Neuronal stem cell (in vitro differentiated cells): ENCODE measurements at regions not wholly inside any gene's neighbourhood (a gene's known extent, or its start where the extent isn't known, plus 50 kb on each side); places are given as distances from the start of the nearest gene placed in this dataset.

Experiments used
- DNase-seq: peaks from one replicate; pipeline ENCODE4 v3.0.0-alpha.2; 2013; ENCODE audit warnings: low spot score
- H2AFZ ChIP-seq: one replicate; pipeline ENCODE4 v1.6.1; 2013; ENCODE audit warnings: mild to moderate bottlenecking, low read length, inconsistent platforms
- H2AK5ac ChIP-seq: 2 replicates; pipeline ENCODE4 v1.6.1; 2013; ENCODE audit warnings: low read depth, mild to moderate bottlenecking, inconsistent platforms, low read length, moderate library complexity, mixed read lengths
- H2BK120ac ChIP-seq: 2 replicates; pipeline ENCODE4 v1.6.1; 2013; ENCODE audit warnings: low read depth, mild to moderate bottlenecking, inconsistent platforms, low read length, moderate library complexity, mixed read lengths
- H2BK12ac ChIP-seq: one replicate; pipeline ENCODE4 v1.6.1; 2013; ENCODE audit warnings: low read length, inconsistent platforms
- H2BK15ac ChIP-seq: 2 replicates; pipeline ENCODE4 v1.6.1; 2013; ENCODE audit warnings: mild to moderate bottlenecking, low read length, inconsistent platforms, mixed read lengths
- H2BK5ac ChIP-seq: one replicate; pipeline ENCODE4 v1.6.1; 2013; ENCODE audit warnings: inconsistent platforms, mild to moderate bottlenecking, low read length, moderate library complexity
- H3K14ac ChIP-seq: one replicate; pipeline ENCODE4 v1.6.1; 2013; ENCODE audit warnings: low read length, inconsistent platforms
- H3K18ac ChIP-seq: 2 replicates; pipeline ENCODE4 v1.6.1; 2013; ENCODE audit warnings: low read length, inconsistent platforms
- H3K23ac ChIP-seq: 2 replicates; pipeline ENCODE4 v1.6.1; 2013; ENCODE audit warnings: low read depth, mild to moderate bottlenecking, mixed read lengths, low read length, inconsistent platforms; ENCODE audit not compliant: poor library complexity
- H3K27ac ChIP-seq: replicated peaks from 3 replicates; pipeline ENCODE4 v1.5.1; 2013; ENCODE audit warnings: low read length, inconsistent platforms
- H3K27me3 ChIP-seq, 3 experiments: 2 replicates each; pipeline ENCODE4 v1.6.1; 2013; ENCODE audit warnings: low read length in 3 of 3, mild to moderate bottlenecking in 2 of 3, inconsistent platforms in 1 of 3, low read depth in 1 of 3, mixed read lengths in 1 of 3, moderate library complexity in 1 of 3; ENCODE audit not compliant: control insufficient read depth in 3 of 3, insufficient read depth in 3 of 3
- H3K36me3 ChIP-seq, 2 donors: replicated peaks in 1 of 2; 2 replicates each; pipeline ENCODE4 v1.6.1; 2013; ENCODE audit warnings: low read length in 2 of 2; ENCODE audit not compliant: control insufficient read depth in 2 of 2, insufficient read depth in 2 of 2
- H3K4ac ChIP-seq: 2 replicates; pipeline ENCODE4 v1.6.1; 2013; ENCODE audit warnings: inconsistent platforms, mild to moderate bottlenecking, low read length, moderate library complexity
- H3K4me1 ChIP-seq, 2 donors: 1 replicate in 1 of 2; 2 replicates in 1 of 2; pipeline ENCODE4 v1.6.1; 2013; ENCODE audit warnings: low read length in 2 of 2, low read depth in 1 of 2; ENCODE audit not compliant: control insufficient read depth in 2 of 2, insufficient read depth in 1 of 2
- H3K4me2 ChIP-seq: one replicate; pipeline ENCODE4 v1.6.1; 2013; ENCODE audit warnings: mild to moderate bottlenecking, low read length, inconsistent platforms; ENCODE audit not compliant: insufficient read depth, poor library complexity, severe bottlenecking
- H3K4me3 ChIP-seq, 2 donors: 2 replicates each; pipeline ENCODE4 v1.5.1; 2013; ENCODE audit warnings: low read length in 2 of 2, mild to moderate bottlenecking in 2 of 2, inconsistent platforms in 1 of 2, moderate library complexity in 1 of 2
- H3K79me1 ChIP-seq: one replicate; pipeline ENCODE4 v1.6.1; 2013; ENCODE audit warnings: low read depth, mild to moderate bottlenecking, inconsistent platforms, low read length, moderate library complexity
- H3K9ac ChIP-seq: one replicate; pipeline ENCODE4 v1.6.1; 2013; ENCODE audit warnings: mild to moderate bottlenecking, low read depth, low read length, inconsistent platforms; ENCODE audit not compliant: poor library complexity
- H3K9me3 ChIP-seq, 2 donors: replicated peaks in 1 of 2; 2 replicates each; pipeline versions ENCODE3 to v1.6.1; 2013; ENCODE audit warnings: low read length in 2 of 2, mild to moderate bottlenecking in 2 of 2, inconsistent platforms in 1 of 2, low read depth in 1 of 2, mixed read lengths in 1 of 2, moderate library complexity in 1 of 2; ENCODE audit not compliant: control insufficient read depth in 2 of 2, insufficient read depth in 1 of 2
- H4K8ac ChIP-seq: one replicate; pipeline ENCODE4 v1.6.1; 2013; ENCODE audit warnings: low read depth, mild to moderate bottlenecking, inconsistent platforms, low read length, moderate library complexity
- H4K91ac ChIP-seq: one replicate; pipeline ENCODE4 v1.6.1; 2013; ENCODE audit warnings: low read length, low read depth, mild to moderate bottlenecking, inconsistent platforms; ENCODE audit not compliant: poor library complexity
- WGBS, 2 donors: extraction: QIAGEN DNeasy Blood & Tissue Kit; methylation state at CpG; one replicate each; pipeline ENCODE4 v1.1.7; 2013; ENCODE audit warnings: missing lambda C conversion rate in 2 of 2, mixed read lengths in 1 of 2; ENCODE audit not compliant: insufficient read length in 2 of 2, insufficient replicate concordance in 1 of 2; ENCODE audit errors: extremely low coverage in 2 of 2; 5-methylcytosine and 5-hydroxymethylcytosine counted together

DNA sequence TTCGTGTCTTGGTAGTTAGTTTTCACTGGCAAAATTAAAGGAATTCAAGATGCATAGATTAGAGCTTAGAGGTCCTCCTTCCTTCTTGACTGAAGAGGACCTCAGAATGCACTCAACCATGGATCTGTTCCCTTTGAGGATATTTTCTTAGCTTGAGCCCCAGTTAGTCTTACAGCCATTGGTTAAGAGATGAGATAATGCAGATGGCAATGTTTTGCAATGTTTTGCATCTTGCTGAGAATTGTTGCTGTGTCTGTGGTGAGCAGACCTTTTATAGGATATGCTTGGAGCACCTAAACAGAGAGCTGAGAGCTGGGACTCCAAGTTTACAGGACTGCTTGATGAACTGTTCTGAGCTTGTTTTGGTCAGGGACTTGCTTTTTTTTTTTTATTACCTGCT, 107.5 kb downstream of the TMEM170B start:
- WGBS, 2 donors, result no CpG with 5 or more reads among the region's 1 CpG
- H3K4me2 ChIP-seq, result no peak overlapping the region
- H3K14ac ChIP-seq, result no peak overlapping the region
- no peak overlapping the region for H3K18ac ChIP-seq
- no peak overlapping the region for H4K8ac ChIP-seq
- H2AK5ac ChIP-seq, result no peak overlapping the region
- no peaks in the 10 kb centered on the region for H3K79me1 ChIP-seq
- no peak overlapping the region for H2BK5ac ChIP-seq
- no peak overlapping the region for H3K4me3 ChIP-seq
- H3K9me3 ChIP-seq, result peaks cover 0 to 11% of the 10 kb centered on the region in 2 donors
- DNase-seq, result no peak
- H3K36me3 ChIP-seq, result no peaks in the 10 kb centered on the region
- H2BK15ac ChIP-seq, result no peak overlapping the region
- H3K27me3 ChIP-seq, result peaks cover 0 to 5% (median 0%) of the 10 kb centered on the region in 3 experiments
- no peak overlapping the region for H3K4ac ChIP-seq
- no peak overlapping the region for H2BK12ac ChIP-seq
- no peak overlapping the region for H2AFZ ChIP-seq
- H3K4me1 ChIP-seq, result peaks cover 4% of the 10 kb centered on the region in 2 donors
- no peak overlapping the region for H3K9ac ChIP-seq
- H2BK120ac ChIP-seq, result no peak overlapping the region
- no peak overlapping the region for H3K23ac ChIP-seq
- H3K27ac ChIP-seq, result no peak overlapping the region
- H4K91ac ChIP-seq, result no peak overlapping the region

DNA sequence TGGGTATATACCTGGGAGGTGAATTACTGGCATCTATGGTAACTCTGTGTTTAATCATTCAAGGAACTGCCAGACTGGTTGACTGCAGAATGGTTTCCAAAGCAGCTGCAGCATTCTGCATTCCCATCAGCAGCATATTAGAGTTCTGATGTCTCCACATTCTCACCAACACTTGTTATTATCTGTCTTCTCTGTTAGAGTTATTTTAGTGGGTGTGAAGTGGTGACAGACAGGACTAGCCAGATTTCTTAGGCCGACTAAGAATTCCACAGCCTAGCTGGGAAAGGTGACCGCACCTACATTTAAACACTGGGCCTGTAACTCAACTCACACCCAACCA, 110.9 kb downstream of the TMEM170B start:
- no peak overlapping the region for H3K4me3 ChIP-seq
- H2AFZ ChIP-seq, result no peak overlapping the region
- no CpG with 5 or more reads among the region's 2 CpGs for WGBS, 2 donors
- H4K8ac ChIP-seq, result no peak overlapping the region
- DNase-seq, result no peak
- no peak overlapping the region for H3K4me2 ChIP-seq
- H3K4me1 ChIP-seq, result peaks cover 18 to 24% of the 10 kb centered on the region in 2 donors
- no peak overlapping the region for H2BK5ac ChIP-seq
- H3K9ac ChIP-seq, result no peak overlapping the region
- H3K36me3 ChIP-seq, result no peaks in the 10 kb centered on the region
- no peaks in the 10 kb centered on the region for H3K79me1 ChIP-seq
- no peak overlapping the region for H3K27ac ChIP-seq
- no peak overlapping the region for H3K23ac ChIP-seq
- H3K27me3 ChIP-seq, result no peaks in the 10 kb centered on the region
- no peak overlapping the region for H3K18ac ChIP-seq
- no peak overlapping the region for H2BK15ac ChIP-seq
- H3K14ac ChIP-seq, result no peak overlapping the region
- H4K91ac ChIP-seq, result no peak overlapping the region
- no peak overlapping the region for H3K4ac ChIP-seq
- no peak overlapping the region for H2AK5ac ChIP-seq
- H2BK120ac ChIP-seq, result no peak overlapping the region
- peaks cover 0 to 11% of the 10 kb centered on the region in 2 donors for H3K9me3 ChIP-seq
- H2BK12ac ChIP-seq, result no peak overlapping the region

DNA sequence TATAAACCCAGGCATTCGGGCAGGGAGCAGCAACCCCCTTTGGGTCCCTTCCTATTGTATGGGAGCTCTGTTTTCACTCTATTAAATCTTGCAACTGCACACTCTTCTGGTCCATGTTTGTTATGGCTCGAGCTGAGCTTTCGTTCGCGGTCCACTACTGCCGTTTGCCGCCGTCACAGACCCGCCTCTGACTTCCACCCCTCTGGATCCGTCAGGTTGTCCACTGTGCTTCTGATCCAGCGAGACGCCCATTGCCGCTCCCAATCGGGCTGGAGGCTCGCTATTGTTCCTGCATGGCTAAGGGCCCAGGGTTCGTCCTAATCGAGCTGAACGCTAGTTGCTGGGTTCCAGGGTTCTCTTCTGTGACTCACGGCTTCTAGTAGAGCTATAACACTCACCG, 111.3 kb downstream of the TMEM170B start:
- no peak for DNase-seq
- WGBS, 2 donors, result no CpG with 5 or more reads among the region's 20 CpGs

DNA sequence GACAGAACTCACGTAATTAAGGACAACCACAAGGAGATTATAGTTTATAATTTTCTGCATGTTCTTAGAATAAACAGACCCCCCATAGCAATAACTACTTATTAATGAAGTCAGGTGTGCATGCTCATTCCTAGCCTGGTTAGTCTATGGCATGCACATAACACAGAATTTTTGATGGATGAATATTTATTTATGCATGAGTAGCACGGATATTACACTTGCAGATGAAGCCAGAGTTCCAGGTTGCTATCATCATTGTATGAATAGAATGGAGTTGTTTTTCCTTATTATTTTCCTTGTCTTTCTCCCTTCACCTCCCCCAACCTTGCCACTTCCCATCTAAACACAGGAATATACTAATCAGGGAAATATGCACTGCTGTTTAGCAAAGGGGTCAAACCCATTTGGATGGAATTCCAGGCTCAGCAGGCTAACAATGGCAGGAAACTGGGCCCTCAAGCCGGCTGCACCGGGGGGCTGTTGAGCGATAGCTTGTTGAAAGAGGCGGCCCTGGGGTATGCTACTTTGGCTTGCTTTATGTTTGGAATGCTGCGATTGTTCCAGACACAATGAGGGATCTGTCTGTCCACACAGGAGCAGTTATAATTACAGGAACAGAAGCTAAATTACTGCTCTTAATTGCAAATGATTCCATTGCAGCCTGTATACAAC, 112.6 kb downstream of the TMEM170B start:
- no peak overlapping the region for H2BK5ac ChIP-seq
- H3K4me3 ChIP-seq, result no peak overlapping the region

More for the DNA sequence above, 111.3 kb downstream of the TMEM170B start:
- Histone ChIP-seq H2BK15ac (peak overlapping the region; percentile 22), H3K36me3 (no peaks in the 10 kb centered on the region), H3K4ac (no peak overlapping the region), H4K8ac (no peak overlapping the region), H2BK12ac (peak overlapping the region; percentile 82), H3K9me3 (peaks cover 0 to 11% of the 10 kb centered on the region in 2 donors), H3K79me1 (no peaks in the 10 kb centered on the region), H3K27me3 (no peaks in the 10 kb centered on the region), H2BK5ac (no peak overlapping the region), H3K18ac (peak overlapping the region; percentile 81), H3K23ac (no peak overlapping the region), H4K91ac (no peak overlapping the region), H2AK5ac (peak overlapping the region; percentile 44), H3K4me3 (no peak overlapping the region), H3K27ac (no peak overlapping the region), H3K14ac (no peak overlapping the region), H2BK120ac (no peak overlapping the region), H3K4me2 (no peak overlapping the region), H3K9ac (no peak overlapping the region), H3K4me1 (peaks cover 22 to 29% of the 10 kb centered on the region in 2 donors), H2AFZ (no peak overlapping the region)

More for the DNA sequence above, 112.6 kb downstream of the TMEM170B start:
- H3K79me1 ChIP-seq, result no peaks in the 10 kb centered on the region
- H2AFZ ChIP-seq, result no peak overlapping the region
- no peak overlapping the region for H3K4ac ChIP-seq
- H4K8ac ChIP-seq, result no peak overlapping the region
- no peak overlapping the region for H4K91ac ChIP-seq
- no peak overlapping the region for H2BK120ac ChIP-seq
- H3K18ac ChIP-seq, result no peak overlapping the region
- no peak overlapping the region for H2AK5ac ChIP-seq
- no peaks in the 10 kb centered on the region for H3K27me3 ChIP-seq
- H3K9ac ChIP-seq, result no peak overlapping the region
- H3K4me1 ChIP-seq, result peaks cover 24 to 30% of the 10 kb centered on the region in 2 donors
- WGBS, 2 donors, result no CpG with 5 or more reads among the region's 7 CpGs
- H3K27ac ChIP-seq, result peak overlapping the region; percentile 76
- H2BK15ac ChIP-seq, result no peak overlapping the region
- no peak overlapping the region for H3K14ac ChIP-seq
- no peak overlapping the region for H3K23ac ChIP-seq
- peak overlapping the region; percentile 14 for H3K4me2 ChIP-seq
- H3K36me3 ChIP-seq, result no peaks in the 10 kb centered on the region
- DNase-seq, result peak; percentile 61
- peaks cover 0 to 11% of the 10 kb centered on the region in 2 donors for H3K9me3 ChIP-seq
- H2BK12ac ChIP-seq, result no peak overlapping the region
